ENCODE measurements at regions not wholly inside any gene's neighbourhood (a gene's known extent, or its start where the extent isn't known, plus 50 kb on each side); places are given as distances from the start of the nearest gene placed in this dataset.

DNA sequence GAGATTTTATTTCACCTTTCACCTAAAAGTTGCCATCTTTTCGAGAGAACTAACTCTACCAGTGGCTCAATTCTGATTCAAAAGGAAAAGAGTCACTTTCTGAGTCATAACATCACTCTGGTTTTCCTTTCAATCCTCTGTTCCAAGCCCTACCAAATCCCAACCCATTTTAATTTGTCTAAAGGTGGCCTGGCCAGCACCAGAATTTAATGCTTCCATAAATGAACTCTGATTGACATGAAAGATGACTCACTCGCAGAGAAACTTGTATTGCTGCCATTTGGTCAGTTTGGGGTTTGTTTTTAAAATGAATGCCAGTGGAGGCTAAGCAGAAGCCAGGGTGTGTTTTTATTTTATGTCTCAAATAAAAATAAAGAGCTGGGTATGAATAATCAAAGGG lies 117.4 kb upstream of the SOX5 start:
- Histone ChIP-seq H3K36me3 (ENCODE audit: control insufficient read depth in 1 of 2, insufficient read depth in 2 of 2, low read length in 2 of 2) (no peaks in the 10 kb centered on the region), H3K27ac (ENCODE audit: low read depth, low read length) (no peak overlapping the region), H4K20me1 (ENCODE audit: insufficient read depth) (no peaks in the 10 kb centered on the region), H3K9me2 (ENCODE audit: insufficient read depth) (no peaks in the 10 kb centered on the region), H3K9ac (ENCODE audit: low read length) (no peak overlapping the region), H3K27me3 (ENCODE audit: insufficient read depth, low read length) (no peaks in the 10 kb centered on the region), H3K4me2 (ENCODE audit: low read length) (no peak overlapping the region), H2AFZ (ENCODE audit: low read depth, low read length, poor library complexity, severe bottlenecking) (no peak overlapping the region), H3K4me3 (replicated peaks in 1 of 2; ENCODE audit: low read depth in 1 of 2, low read length in 2 of 2) (no peak overlapping the region), H3K9me3 (ENCODE audit: control insufficient read depth in 1 of 2, insufficient read depth in 1 of 2, low read depth in 1 of 2, low read length in 2 of 2) (peaks cover 4 to 21% of the 10 kb centered on the region in 2 experiments; a peak in 2 of 4 replicates), H3K4me1 (ENCODE audit: control insufficient read depth in 1 of 2, insufficient read depth in 2 of 2, low read length in 2 of 2) (no peaks in the 10 kb centered on the region), H3K79me2 (ENCODE audit: insufficient read depth, low read length) (no peaks in the 10 kb centered on the region)
- RAD21 ChIA-PET (ENCODE audit: low non-redundant PET in 1 of 2, low total read pairs in 2 of 2, uncharacterized antibody in 2 of 2, unreplicated experiment in 2 of 2), result no interaction called here
- POLR2A ChIA-PET, result no interaction called here
- ATAC-seq, result no peak
- BruUV-seq (replicated peaks), result no TSS peak
- TF ChIP-seq POLR2AphosphoS5 (IDR thresholded peaks at IDR 0.05; ENCODE audit: low read depth, low read length) (no peak), RAD21 (IDR thresholded peaks at IDR 0.05; ENCODE audit: low read depth) (no peak), POLR2A (IDR thresholded peaks at IDR 0.05; ENCODE audit: borderline replicate concordance, extremely low read depth, insufficient read depth, insufficient read length) (no peak), JUND (IDR thresholded peaks at IDR 0.05) (no peak), ZFX (IDR thresholded peaks at IDR 0.05) (no peak), YY1 (IDR thresholded peaks at IDR 0.05; ENCODE audit: extremely low read depth, insufficient replicate concordance, low read depth, low read length) (no peak), SIN3A (IDR thresholded peaks at IDR 0.05; ENCODE audit: low read depth) (no peak), EZH2phosphoT487 (IDR thresholded peaks at IDR 0.05; ENCODE audit: borderline replicate concordance) (no peak)
- TF ChIP-seq, protein P1, sequence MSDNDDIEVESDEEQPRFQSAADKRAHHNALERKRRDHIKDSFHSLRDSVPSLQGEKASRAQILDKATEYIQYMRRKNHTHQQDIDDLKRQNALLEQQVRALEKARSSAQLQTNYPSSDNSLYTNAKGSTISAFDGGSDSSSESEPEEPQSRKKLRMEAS (IDR thresholded peaks at IDR 0.05), result no peak
- TF ChIP-seq, protein P2, sequence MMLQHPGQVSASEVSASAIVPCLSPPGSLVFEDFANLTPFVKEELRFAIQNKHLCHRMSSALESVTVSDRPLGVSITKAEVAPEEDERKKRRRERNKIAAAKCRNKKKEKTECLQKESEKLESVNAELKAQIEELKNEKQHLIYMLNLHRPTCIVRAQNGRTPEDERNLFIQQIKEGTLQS (IDR thresholded peaks at IDR 0.05), result no peak
- no peak for DNase-seq (ENCODE audit: low read depth, low spot score)
- intact Hi-C loops (cut with micrococcal nuclease), result no loop called here
- CTCF ChIA-PET, result no interaction called here

DNA sequence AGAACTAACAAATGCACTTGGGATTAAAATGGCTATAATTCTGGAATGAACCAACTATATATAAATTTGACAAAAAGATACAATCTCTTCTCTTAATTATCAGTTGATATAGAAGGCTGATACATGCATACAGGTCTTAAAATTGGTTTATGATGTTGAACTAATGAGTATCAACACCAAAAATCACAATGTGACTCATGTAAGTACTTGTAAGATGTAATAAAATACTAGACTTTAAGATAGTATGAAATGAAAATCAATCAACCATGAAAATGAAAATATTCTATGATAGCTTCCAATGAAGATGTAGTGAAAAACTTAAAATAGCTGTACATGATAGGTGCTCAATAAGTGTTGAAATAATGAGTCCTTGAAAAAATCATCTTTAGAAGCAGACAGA lies 116.6 kb upstream of the SOX5 start:
- Histone ChIP-seq H3K36me3 (ENCODE audit: control insufficient read depth in 1 of 2, insufficient read depth in 2 of 2, low read length in 2 of 2) (no peaks in the 10 kb centered on the region), H3K79me2 (ENCODE audit: insufficient read depth, low read length) (no peaks in the 10 kb centered on the region), H3K9me3 (ENCODE audit: control insufficient read depth in 1 of 2, insufficient read depth in 1 of 2, low read depth in 1 of 2, low read length in 2 of 2) (peaks cover 6 to 25% of the 10 kb centered on the region in 2 experiments; a peak in 2 of 4 replicates), H3K27ac (ENCODE audit: low read depth, low read length) (no peak overlapping the region), H3K27me3 (ENCODE audit: insufficient read depth, low read length) (no peaks in the 10 kb centered on the region), H4K20me1 (ENCODE audit: insufficient read depth) (no peaks in the 10 kb centered on the region), H3K4me2 (ENCODE audit: low read length) (no peak overlapping the region), H2AFZ (ENCODE audit: low read depth, low read length, poor library complexity, severe bottlenecking) (no peak overlapping the region), H3K4me1 (ENCODE audit: control insufficient read depth in 1 of 2, insufficient read depth in 2 of 2, low read length in 2 of 2) (no peaks in the 10 kb centered on the region), H3K9ac (ENCODE audit: low read length) (no peak overlapping the region), H3K9me2 (ENCODE audit: insufficient read depth) (no peaks in the 10 kb centered on the region), H3K4me3 (replicated peaks in 1 of 2; ENCODE audit: low read depth in 1 of 2, low read length in 2 of 2) (no peak overlapping the region)
- DNase-seq (ENCODE audit: low read depth, low spot score) (no peak), ATAC-seq (no peak)
- intact Hi-C loops (cut with micrococcal nuclease), result no loop called here
- ChIA-PET RAD21 (ENCODE audit: low non-redundant PET in 1 of 2, low total read pairs in 2 of 2, uncharacterized antibody in 2 of 2, unreplicated experiment in 2 of 2) (no interaction called here), POLR2A (no interaction called here), CTCF (no interaction called here)
- TF ChIP-seq, protein P3, sequence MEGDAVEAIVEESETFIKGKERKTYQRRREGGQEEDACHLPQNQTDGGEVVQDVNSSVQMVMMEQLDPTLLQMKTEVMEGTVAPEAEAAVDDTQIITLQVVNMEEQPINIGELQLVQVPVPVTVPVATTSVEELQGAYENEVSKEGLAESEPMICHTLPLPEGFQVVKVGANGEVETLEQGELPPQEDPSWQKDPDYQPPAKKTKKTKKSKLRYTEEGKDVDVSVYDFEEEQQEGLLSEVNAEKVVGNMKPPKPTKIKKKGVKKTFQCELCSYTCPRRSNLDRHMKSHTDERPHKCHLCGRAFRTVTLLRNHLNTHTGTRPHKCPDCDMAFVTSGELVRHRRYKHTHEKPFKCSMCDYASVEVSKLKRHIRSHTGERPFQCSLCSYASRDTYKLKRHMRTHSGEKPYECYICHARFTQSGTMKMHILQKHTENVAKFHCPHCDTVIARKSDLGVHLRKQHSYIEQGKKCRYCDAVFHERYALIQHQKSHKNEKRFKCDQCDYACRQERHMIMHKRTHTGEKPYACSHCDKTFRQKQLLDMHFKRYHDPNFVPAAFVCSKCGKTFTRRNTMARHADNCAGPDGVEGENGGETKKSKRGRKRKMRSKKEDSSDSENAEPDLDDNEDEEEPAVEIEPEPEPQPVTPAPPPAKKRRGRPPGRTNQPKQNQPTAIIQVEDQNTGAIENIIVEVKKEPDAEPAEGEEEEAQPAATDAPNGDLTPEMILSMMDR (IDR thresholded peaks at IDR 0.05 in 2 of 3, conservative IDR thresholded peaks at IDR 0.05 in 1 of 3; ENCODE audit: borderline replicate concordance in 1 of 3, insufficient read depth in 1 of 3, low read depth in 2 of 3, low read length in 2 of 3), result no peak
- TF ChIP-seq SIN3A (IDR thresholded peaks at IDR 0.05; ENCODE audit: low read depth), result no peak
- no peak for TF ChIP-seq ELF1 (IDR thresholded peaks at IDR 0.05; ENCODE audit: borderline replicate concordance, low read depth)
- TF ChIP-seq POLR2AphosphoS5 (IDR thresholded peaks at IDR 0.05; ENCODE audit: low read depth, low read length), result no peak
- no peak for TF ChIP-seq ZNF274 (IDR thresholded peaks at IDR 0.05; ENCODE audit: low read depth, low read length)
- TF ChIP-seq RAD21 (IDR thresholded peaks at IDR 0.05; ENCODE audit: low read depth), result no peak
- no peak for TF ChIP-seq EZH2phosphoT487 (IDR thresholded peaks at IDR 0.05; ENCODE audit: borderline replicate concordance)
- no peak for TF ChIP-seq EZH2 (IDR thresholded peaks at IDR 0.05)
- TF ChIP-seq TCF7L2 (IDR thresholded peaks at IDR 0.05; ENCODE audit: borderline replicate concordance, extremely low read depth, insufficient read depth, insufficient read length), result no peak
- BruUV-seq (replicated peaks), result no TSS peak

All from HCT116 (cell line).